HEK293T (cell line): ENCODE measurements at regions not wholly inside any gene's neighbourhood (a gene's known extent, or its start where the extent isn't known, plus 50 kb on each side); places are given as distances from the start of the nearest gene placed in this dataset.

Experiments
- CTCF ChIA-PET: fragments of 350-600 bp; formaldehyde crosslinking; extraction: SDS; loops from one replicate; lab custom pipeline; 2021; ENCODE audit warnings: antibody characterized with exemption, inconsistent platforms; lab: Yijun Ruan, JAX
- POLR2A ChIA-PET: fragments of 350-600 bp; formaldehyde crosslinking; extraction: SDS; loops from one replicate; lab custom pipeline; 2020; ENCODE audit warnings: antibody characterized with exemption, inconsistent platforms; lab: Yijun Ruan, JAX
- DNase-seq: peaks from one replicate; pipeline ENCODE4 v3.0.0; 2012; ENCODE audit warnings: mixed read lengths; ENCODE audit errors: extremely low spot score
- ARNT ChIP-seq: fragments of 450-650 bp; IDR thresholded peaks from 2 replicates; pipeline ENCODE4 v1.6.1; 2017; ENCODE audit warnings: mild to moderate bottlenecking
- BHLHE40 ChIP-seq: fragments of 450-650 bp; IDR thresholded peaks from 2 replicates; pipeline ENCODE4 v1.6.1; 2016; ENCODE audit warnings: mild to moderate bottlenecking, moderate library complexity, borderline replicate concordance
- CTBP1 ChIP-seq: fragments of 450-650 bp; IDR thresholded peaks from 2 replicates; pipeline ENCODE4 v1.6.1; 2016; ENCODE audit warnings: borderline replicate concordance
- ELF4 ChIP-seq: fragments of 450-650 bp; IDR thresholded peaks from 2 replicates; pipeline ENCODE4 v1.6.1; 2017; ENCODE audit warnings: antibody characterized with exemption
- FOXA1 ChIP-seq: fragments of 450-650 bp; IDR thresholded peaks from 2 replicates; pipeline ENCODE4 v1.6.1; 2016; ENCODE audit warnings: mild to moderate bottlenecking
- FOXK2 ChIP-seq: fragments of 450-650 bp; IDR thresholded peaks from 2 replicates; pipeline ENCODE4 v1.6.1; 2016; ENCODE audit warnings: mild to moderate bottlenecking
- FOXM1 ChIP-seq: fragments of 450-650 bp; IDR thresholded peaks from 2 replicates; pipeline ENCODE4 v1.6.1; 2017; ENCODE audit warnings: mild to moderate bottlenecking, borderline replicate concordance
- HDGF ChIP-seq: fragments of 450-650 bp; IDR thresholded peaks from 2 replicates; pipeline ENCODE4 v1.6.1; 2017; ENCODE audit warnings: antibody characterized with exemption, borderline replicate concordance
- L3MBTL2 ChIP-seq: fragments of 450-650 bp; conservative IDR thresholded peaks from 2 replicates; pipeline ENCODE4 v1.6.1; 2016; ENCODE audit warnings: mild to moderate bottlenecking
- LEF1 ChIP-seq: fragments of 450-650 bp; IDR thresholded peaks from 2 replicates; pipeline ENCODE4 v1.6.1; 2017; ENCODE audit warnings: mild to moderate bottlenecking, borderline replicate concordance
- NFRKB ChIP-seq: fragments of 450-650 bp; IDR thresholded peaks from 2 replicates; pipeline ENCODE4 v1.6.1; 2016; ENCODE audit warnings: mild to moderate bottlenecking, moderate library complexity
- SP1 ChIP-seq: fragments of 450-650 bp; IDR thresholded peaks from 2 replicates; pipeline ENCODE4 v1.6.1; 2017
- SUZ12 ChIP-seq: fragments of 450-650 bp; IDR thresholded peaks from 2 replicates; pipeline ENCODE4 v1.6.1; 2016; ENCODE audit warnings: mild to moderate bottlenecking
- TARDBP ChIP-seq: fragments of 450-650 bp; IDR thresholded peaks from 2 replicates; pipeline ENCODE4 v1.6.1; 2016
- ZNF384 ChIP-seq: fragments of 450-650 bp; IDR thresholded peaks from 2 replicates; pipeline ENCODE4 v1.6.1; 2016
- TF ChIP-seq, protein P1 (sequence below): fragments of 450-650 bp; IDR thresholded peaks from 2 replicates; pipeline ENCODE4 v1.6.1; 2016

DNA sequence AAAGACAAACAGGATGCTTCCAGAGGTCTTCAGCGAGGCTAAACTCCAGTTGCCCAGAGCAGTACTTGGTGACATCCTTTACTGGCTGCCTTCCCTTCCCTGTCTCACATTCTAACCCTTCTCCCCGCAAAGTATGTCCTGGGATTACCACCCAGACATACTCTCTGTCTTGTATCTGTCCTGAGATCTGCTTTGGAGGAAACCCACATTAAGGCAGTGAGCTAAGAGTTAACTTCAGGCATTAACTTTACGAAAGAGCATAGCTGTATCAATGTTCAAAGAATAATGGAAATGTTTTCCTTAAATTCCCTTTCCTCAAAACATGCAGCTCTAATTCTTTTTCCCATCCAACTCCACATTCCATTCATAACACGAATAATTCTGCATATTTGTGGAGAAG is 385.2 kb downstream of the NPIPA8 start:
- POLR2A ChIA-PET, result no interaction called here
- CTCF ChIA-PET, result no interaction called here
- no peak for TF ChIP-seq TARDBP
- TF ChIP-seq ZNF384, result no peak
- no peak for TF ChIP-seq NFRKB
- TF ChIP-seq SUZ12, result no peak
- TF ChIP-seq HDGF, result no peak
- no peak for TF ChIP-seq FOXK2
- no peak for TF ChIP-seq LEF1
- no peak for TF ChIP-seq ELF4
- TF ChIP-seq, protein P1, sequence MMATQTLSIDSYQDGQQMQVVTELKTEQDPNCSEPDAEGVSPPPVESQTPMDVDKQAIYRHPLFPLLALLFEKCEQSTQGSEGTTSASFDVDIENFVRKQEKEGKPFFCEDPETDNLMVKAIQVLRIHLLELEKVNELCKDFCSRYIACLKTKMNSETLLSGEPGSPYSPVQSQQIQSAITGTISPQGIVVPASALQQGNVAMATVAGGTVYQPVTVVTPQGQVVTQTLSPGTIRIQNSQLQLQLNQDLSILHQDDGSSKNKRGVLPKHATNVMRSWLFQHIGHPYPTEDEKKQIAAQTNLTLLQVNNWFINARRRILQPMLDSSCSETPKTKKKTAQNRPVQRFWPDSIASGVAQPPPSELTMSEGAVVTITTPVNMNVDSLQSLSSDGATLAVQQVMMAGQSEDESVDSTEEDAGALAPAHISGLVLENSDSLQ, result no peak
- no peak for TF ChIP-seq ARNT
- TF ChIP-seq SP1, result no peak
- TF ChIP-seq L3MBTL2, result no peak
- TF ChIP-seq BHLHE40, result no peak
- no peak for DNase-seq

- no peak for DNase-seq
- ChIA-PET POLR2A (no interaction called here), CTCF (no interaction called here)
These were observed 386.6 kb downstream of the NPIPA8 start for GRCh38 chr16:17949982-17950250.

GRCh38 chr16:17949141-17949981 is 387.2 kb downstream of the NPIPA8 start:
- ChIA-PET CTCF (no interaction called here), POLR2A (no interaction called here)
- TF ChIP-seq HDGF (no peak), LEF1 (no peak), FOXA1 (no peak), SP1 (no peak), NFRKB (no peak), L3MBTL2 (no peak), SUZ12 (no peak), ARNT (no peak), FOXM1 (no peak), CTBP1 (no peak), ELF4 (no peak), TARDBP (no peak), ZNF384 (no peak), FOXK2 (no peak), BHLHE40 (no peak)
- TF ChIP-seq, protein P1, result no peak
- DNase-seq, result no peak

More at GRCh38 chr16:17949982-17950250, 386.6 kb downstream of the NPIPA8 start:
- TF ChIP-seq, protein P1, result no peak

DNA sequence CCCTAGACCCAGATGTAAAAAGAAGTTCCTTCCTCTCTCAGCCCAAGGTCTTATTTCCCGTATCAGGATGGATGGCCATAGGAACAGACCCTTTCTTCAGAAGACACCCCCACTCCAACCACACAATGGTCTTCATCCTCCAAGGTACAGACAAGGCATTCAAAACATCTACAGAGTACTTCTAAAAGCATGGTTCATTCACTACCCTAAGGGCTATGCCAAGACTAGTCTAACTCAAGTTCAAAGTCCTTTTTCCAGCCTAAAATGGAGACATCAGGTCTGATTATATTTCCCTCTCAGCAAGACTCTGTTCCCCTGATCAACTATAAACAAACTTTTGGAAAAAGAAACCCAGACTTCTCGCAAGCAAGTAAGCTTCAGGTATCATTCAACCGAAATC is 388.9 kb downstream of the NPIPA8 start:
- DNase-seq, result no peak
- CTCF ChIA-PET, result no interaction called here
- POLR2A ChIA-PET, result no interaction called here
- TF ChIP-seq LEF1, result no peak
- no peak for TF ChIP-seq FOXK2
- TF ChIP-seq ELF4, result no peak
- TF ChIP-seq HDGF, result no peak

DNA sequence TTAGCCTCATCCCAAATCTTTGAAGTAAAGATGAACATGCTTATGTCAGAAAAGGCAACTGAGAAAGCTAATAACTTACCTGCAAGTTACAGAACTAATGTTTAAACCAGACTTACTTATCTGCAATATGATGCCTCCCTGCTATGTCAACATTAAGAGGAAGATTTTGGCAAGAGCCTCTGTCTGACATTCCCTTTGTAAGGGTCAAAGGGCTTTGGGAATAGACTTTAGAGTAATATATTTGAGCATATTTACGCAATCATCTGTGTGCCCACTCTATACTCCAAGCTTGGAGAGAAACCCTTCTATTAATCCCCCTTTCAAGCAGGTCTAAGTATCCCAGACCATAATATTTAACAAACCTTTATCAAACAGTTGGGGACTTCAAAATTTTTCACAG is 389.4 kb downstream of the NPIPA8 start:
- POLR2A ChIA-PET, result no interaction called here
- CTCF ChIA-PET, result no interaction called here
- no peak for DNase-seq

More for the DNA sequence above, 389.4 kb downstream of the NPIPA8 start:
- TF ChIP-seq HDGF (no peak), ARNT (no peak), FOXA1 (no peak), SUZ12 (no peak), SP1 (no peak), CTBP1 (no peak), ELF4 (no peak), BHLHE40 (no peak), L3MBTL2 (no peak), FOXK2 (no peak), LEF1 (no peak), FOXM1 (no peak), NFRKB (no peak), ZNF384 (no peak), TARDBP (no peak)
- TF ChIP-seq, protein P1, result no peak
